ENCODE measurements at regions not wholly inside any gene's neighbourhood (a gene's known extent, or its start where the extent isn't known, plus 50 kb on each side); places are given as distances from the start of the nearest gene placed in this dataset.

DNA sequence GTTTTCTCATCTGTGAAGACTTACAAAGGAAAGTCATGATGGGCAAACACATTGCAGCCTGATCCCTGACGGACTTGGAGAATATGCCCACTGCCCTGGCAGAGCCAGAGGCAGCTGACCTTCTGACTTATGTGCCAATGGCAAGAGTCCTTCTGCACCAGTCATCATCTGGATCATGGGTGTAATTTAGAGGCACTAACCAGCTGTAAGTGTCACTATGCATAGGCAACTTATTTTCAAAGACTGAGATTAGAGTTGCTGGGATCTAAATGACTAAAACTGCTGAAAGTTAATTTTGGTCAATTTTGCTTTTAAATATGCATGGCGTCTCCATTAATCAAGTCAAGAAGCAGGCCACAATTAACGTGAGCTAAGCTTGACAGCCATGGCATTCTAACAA lies 261.2 kb downstream of the BCL11A start:
- no peak for FAIRE-seq

DNA sequence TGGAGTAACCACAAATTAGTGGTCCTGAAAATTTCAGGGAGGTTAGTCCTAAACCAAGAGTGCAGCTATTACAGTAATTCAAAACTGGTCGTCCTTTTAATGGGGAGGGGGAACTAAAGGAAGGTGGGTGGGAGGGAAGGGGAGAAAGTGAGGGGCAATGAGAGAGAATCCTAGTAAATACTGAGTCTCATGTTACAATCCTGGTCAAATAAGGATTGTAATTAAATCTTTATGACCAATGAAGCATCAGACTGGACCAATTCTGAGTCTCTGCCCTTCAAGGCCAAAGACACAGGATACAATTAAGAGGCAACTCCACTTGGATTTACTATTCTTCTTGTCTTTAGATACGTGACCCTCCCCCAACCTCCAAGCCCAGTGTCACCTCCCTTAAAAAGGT lies 262.9 kb downstream of the BCL11A start:
- FAIRE-seq: no peak

DNA sequence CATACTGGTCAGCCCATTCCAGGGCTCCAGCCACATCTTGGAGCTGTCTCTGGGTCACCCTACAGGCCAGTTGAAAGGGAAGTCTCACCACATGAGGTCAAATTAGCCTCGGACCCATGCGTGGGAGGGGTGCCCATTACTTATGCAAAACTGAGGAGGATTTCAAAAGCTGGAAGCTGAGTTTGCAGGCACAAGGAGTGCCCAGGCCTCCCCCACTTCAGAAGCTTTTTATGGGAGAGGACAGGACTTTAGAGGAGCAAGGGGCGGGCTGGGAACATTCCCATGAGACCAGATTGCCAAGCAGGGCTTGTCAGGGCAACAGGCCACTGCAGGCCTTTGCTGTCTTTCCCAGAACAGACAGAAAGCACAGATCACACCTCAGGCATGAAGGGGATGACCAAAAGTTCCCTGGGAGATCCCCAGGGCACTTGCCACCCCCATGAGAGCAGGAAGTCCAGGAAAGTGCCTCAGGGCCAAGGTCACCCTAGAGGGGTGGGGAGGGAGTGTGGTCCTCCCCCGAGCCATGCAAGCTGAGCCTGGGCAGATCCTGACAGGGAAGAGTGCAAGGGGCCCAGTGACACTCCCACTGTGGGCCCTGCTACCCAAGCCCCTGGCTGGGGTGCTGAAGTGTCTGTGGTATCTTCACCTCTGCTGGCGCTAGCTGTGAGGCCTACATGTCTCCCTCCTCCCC lies 267.7 kb downstream of the BCL11A start:
- no peak for FAIRE-seq

DNA sequence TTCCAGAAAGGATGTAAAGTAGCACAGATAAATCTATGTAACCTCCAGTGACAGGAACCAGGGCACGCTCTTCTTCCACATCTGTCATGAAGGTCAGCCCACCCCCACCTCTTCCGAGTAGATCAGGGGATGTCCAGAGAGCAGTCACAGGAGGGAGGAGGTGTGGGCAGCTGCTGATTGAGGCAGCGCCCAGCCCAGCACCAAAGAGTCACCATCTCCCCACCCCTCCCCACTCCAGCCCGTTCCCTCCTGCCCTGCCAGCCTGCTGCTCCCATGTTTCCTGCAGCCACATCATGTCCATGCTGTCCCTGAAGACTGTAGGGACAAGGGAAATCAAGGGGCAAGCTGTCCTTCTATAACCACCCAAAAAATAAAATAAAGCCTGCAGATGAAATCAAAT lies 269.8 kb downstream of the BCL11A start:
- FAIRE-seq: no peak

DNA sequence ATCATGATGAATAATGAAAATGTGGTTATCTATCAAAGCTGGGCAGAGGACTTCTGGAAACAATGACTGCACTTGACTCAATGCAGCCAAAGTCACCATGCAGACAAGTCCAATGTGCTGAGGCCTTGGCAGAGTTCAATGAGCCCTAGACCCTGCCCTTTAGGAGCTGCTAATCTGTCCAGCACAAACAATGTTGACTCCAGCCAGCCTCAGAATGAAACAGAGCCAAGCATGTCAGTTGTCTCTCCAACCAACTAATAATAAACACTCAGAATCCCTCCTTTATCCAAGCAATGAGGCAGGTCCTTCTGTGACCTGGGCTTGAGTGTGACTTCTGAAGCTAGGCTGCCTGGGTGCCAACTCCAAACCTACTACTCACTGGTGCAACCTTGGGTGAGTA lies 270.6 kb downstream of the BCL11A start:
- no peak for FAIRE-seq

DNA sequence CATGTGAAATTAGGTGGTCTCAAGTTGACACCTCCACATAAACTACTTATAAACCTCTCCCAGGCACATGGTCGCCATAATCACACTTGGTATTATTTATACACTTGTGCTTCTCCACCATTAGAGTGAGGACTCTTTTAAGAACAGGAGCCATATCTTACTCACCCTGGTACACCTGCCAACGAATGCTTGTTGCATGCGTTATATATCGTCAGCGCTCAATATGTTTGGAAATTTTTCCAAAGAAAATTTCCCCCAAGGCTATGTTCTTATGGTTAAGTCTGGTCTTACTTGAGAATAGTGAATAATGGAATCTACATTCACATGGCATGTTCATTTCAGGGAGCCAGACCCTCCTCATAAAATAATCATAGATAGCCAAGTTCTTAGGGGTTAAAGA lies 271.7 kb downstream of the BCL11A start:
- no peak for FAIRE-seq

DNA sequence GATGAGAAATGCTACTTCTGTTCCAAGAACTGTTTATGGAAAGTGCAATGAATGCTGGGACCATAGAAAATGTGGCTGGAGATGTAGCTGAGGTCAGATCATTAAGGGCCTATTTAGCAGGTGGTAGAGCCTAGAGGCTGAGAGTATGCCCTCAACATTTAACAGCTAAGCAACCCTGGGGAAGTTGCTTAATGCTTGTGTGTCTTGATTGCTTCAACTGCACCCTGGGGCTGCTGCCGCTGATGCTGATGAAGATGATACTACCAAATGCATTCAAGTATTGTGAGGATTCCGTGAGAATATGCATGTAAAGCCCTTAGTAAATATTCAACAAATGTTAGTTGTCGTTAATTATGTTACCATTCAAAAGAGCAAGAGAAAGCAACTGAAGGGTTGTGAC lies 273.2 kb downstream of the BCL11A start:
- FAIRE-seq: no peak

DNA sequence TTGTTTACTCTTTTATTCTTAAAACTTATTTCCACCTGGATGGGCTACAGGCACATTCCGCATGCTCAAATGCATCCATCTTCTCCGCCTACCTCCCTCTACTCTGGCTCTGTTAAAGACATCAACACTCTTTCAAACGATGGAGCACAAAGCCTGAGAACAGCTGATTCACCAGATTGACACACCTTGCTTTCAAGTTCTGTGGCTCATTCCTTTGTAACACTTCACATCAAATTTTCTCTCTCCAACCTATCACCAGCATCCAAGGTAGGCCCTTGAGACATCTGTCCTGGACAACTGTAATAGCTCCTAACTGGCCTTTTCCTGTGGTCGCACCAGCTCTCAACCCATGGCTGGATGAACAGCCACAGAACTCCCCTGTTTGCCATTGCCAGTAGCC lies 274.5 kb downstream of the BCL11A start:
- FAIRE-seq: no peak

DNA sequence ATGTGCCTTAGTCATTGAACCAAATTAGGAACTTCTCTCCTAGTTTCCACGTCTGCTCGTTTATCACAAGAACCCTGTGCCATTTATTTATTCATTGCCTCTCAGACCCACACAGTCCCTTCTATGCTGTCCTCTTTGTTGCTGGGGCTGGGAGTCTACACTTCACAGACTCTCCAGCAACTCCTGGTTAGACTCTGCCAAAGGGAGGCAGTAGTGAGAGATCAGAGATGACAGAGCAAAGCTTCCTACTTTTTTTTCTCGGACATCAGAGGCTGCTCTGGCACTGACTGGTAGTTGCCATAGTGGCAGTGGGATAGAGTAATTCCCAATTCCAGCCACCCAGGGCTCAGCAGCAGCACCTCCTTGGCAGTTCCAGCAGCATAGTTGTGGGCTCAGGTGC lies 277.5 kb downstream of the BCL11A start:
- FAIRE-seq: no peak

DNA sequence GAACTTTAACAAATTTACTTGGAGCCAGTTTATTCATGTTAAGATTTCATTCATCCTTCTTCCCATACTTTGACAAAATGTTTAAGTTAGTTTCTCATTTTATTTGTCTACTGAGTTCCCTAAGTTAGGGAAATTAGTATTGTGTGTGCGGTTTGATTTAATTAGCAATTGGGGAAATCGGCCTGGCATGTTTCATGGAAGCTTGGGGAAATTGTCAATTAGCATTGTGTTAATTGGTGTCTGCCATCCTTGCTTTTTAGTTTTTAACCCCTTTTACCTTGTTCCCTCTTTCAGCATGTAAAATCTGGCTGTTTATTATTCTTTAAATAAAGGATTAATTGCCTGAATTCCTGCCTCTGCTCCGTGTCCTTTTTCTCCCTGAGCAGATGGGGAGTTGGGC lies 279.6 kb downstream of the BCL11A start:
- FAIRE-seq: no peak

DNA sequence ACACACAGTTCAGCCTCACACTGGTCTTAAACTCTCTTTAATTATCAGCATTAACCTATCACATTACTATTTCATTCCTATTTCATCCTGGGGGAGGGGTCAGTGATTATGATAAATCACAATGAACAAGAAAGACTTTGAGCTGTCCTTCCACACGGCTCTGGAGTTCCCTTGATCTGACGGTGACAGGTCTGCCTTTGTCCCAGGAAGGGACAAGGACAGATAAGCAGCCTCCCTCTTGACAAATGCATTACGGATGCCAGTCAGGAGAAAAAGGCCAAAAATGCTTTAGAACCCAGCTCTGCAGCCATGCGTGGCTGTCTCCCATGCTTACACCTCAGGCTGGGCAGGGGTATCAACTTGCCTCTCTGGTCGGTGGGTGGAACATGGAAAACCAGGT lies 281.7 kb downstream of the BCL11A start:
- FAIRE-seq: no peak

DNA sequence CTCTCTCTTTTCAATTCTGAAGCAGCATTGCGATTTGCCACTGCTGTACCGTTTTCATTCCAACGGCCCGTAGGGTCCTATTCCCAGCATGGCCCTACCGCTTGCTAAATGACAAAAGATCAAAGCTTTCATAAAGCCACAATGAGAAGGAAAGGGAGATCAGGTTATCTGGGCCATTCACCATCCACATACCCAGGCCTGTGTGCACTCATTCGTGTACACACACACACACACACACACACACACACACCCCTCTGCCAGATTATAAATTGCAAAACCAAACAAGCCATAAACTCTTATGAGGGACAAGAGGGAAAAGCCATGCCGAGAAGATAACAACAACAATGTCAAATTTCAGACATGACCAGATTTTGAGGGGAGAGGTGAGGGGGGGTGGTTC lies 282.3 kb downstream of the BCL11A start:
- no peak for FAIRE-seq

DNA sequence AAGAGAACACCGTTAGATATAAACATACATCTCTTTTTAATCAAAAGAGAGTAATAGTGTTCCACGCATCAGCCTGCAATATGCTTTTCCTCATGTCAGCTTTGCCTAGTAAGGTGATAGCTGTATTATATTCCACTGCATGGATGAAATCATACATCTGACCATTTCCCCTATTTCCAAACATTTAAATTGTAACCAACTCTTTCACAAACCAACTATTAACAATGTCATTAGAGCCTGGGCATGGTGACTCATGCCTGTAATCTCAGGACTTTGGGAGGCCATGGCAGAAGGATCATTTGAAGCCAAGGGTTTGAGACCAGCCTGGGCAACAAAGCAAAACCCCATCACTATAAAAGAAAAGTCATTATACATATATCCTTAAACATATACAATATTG lies 284.8 kb downstream of the BCL11A start:
- no peak for FAIRE-seq

DNA sequence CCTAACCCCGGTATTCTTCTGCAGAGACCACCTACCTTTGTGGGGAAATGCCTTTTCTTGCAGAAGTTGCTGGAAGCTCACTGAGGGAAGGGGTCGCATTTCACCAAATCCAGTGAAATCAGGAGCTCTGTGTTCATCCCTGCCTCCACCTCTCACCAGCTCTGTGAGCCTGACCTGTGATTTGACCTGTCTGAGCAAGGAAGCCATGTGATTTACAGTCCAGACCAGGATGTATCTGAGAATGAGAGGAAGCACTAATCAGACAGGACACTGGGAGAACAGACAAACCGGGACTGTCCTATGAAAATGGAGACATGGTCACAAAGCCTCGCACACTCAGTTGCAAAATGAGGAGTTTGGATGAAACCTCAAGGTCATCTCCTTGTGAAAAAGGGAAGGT lies 285.4 kb downstream of the BCL11A start:
- FAIRE-seq: no peak

DNA sequence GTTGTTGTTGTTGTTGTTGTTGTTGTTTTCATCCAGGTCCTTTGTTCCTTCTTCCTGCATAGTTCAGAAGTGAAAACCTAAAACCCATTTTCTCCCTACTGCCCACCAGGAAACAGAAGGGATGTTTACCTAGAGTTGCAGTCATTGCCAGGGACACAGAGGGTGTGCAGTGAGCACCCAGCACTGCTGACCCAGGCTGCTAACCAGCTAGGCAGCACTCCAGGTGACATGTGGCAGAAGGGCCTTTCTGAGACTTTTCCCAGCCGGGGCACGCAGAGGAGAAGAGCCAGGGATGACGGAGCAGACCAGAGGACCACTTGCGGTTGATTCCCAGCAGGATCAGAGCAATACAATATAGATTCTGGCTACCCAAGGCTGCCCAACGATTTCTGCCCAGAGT lies 286.3 kb downstream of the BCL11A start:
- FAIRE-seq: no peak

DNA sequence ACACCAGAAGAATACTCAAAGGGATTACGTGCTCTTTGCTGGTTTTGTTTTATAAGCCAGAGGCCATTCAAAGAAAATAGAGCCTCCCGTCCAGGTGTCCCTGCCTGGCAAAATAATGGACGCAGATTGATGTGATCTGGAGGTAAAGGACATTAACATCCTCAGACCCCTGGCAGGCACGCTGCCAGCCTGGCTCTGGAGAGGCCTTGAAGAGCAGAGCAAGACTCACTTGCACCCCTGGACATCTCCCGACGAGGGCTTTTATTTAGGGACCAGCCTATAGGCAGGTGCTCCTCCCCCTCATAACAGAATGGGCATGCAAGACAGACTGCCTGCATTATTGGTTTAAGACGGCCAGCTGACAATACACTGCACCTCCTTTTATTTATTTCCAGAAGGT lies 291.3 kb downstream of the BCL11A start:
- no peak for FAIRE-seq

DNA sequence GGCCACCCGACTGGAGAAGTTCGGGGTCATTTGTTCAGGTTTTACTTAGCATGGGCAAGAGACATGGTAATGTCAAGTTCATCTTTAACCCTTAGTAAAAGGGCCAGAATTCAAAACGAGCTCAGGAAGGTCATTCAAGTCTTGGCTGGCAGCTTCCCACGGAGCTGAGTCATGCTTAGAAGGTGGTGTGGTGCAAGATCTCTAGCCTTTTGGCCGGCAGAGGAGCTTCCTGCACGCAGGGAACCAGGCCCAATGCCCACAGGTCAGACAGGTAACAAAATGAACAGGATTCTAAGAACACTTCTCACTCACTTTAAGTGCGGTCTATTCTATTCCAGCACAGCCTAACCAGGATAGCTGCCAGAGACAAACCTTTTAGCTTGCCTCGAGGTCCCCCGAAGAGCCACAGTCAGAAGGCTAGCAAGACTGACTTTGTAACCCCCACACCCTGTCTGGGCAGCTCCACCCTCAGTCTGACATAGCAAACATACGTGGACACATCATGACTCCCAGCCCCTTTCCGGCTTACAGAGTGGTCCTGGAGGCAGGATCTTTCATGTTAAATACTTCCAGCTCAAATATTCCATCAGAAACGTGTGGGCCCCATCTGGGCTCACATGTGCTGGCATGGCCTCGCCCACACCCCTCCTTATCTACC lies 292.7 kb downstream of the BCL11A start:
- FAIRE-seq: no peak

DNA sequence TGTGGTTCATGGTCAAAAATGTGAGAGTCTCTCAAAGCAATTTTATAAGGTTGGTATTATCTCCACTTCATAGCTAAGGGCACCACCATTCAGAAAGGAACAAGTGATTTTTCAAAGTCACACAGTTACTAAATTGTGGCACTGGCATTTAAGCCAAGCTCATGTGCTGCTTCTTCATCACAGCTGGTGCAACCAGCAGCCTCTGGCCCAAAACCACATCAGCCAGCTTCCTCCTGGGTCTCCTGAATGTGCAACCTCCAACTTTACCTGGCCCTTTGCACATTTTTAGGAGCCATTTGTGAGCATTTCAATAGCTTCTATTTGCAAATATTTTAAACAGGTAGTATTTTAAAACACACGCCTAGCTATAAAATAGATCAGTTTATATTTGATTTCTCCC lies 293.7 kb downstream of the BCL11A start:
- FAIRE-seq: no peak

DNA sequence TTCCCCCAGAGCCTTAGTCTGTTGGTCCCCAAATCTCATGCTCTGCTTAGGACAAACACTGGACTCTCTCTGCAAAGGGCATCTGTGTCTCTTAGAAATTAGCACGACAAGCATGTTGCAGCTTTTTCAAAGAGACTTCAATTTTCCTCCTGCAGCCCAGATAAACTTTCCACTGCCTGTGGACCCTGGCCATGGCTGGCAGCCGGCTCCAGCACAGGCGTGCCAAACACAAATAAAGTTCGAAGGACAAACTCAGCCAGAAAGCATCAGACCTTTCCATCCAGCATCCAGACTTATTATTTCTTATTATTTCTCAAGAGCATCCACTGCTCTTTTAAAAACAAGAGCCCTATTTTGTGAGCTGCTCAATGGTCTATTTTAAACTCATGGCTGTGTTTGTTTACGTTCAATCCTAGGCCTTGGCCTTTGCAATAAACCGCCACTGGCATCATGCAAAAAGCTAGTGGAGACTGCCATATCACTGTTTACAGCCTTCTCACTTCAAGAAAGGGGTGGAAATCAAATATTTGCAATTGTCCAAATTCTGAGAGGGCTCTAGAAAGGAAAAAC lies 300.8 kb downstream of the BCL11A start:
- no peak for FAIRE-seq

DNA sequence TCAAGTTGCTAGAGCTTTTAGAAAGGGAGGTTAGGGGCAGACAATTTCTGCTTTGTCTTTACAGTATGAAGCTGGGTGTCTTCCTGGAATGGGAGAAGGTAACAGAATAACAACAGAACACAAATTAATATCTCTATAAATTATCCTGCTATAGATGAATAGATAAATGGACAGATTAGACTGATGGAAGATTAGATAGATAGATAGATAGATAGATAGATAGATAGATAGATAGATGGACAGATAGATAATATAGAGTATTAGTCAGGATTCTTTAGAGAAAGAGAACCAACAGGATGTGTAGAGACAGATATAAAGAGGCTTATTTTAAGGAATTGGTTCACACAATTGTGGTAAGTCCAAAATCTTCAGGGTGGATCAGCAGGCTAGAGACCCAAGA lies 302.2 kb downstream of the BCL11A start:
- no peak for FAIRE-seq

DNA sequence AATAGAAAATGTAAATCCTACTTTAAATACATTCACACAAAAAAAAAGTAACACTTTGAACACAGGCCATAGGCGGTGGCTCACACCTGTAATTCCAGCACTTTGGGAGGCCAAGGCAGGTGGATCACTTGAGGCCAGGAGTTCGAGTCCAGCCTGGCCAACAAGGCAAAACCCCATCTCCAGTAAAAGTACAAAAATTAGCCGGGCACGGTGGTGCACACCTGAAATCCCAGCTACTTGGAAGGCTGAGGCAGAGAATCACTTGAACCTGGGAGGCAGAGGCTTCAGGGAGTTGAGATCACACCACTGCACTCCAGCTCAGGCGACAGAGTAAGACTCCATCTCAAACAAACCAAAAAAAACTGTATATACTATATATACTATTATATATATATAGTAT lies 303.6 kb downstream of the BCL11A start:
- no peak for FAIRE-seq

DNA sequence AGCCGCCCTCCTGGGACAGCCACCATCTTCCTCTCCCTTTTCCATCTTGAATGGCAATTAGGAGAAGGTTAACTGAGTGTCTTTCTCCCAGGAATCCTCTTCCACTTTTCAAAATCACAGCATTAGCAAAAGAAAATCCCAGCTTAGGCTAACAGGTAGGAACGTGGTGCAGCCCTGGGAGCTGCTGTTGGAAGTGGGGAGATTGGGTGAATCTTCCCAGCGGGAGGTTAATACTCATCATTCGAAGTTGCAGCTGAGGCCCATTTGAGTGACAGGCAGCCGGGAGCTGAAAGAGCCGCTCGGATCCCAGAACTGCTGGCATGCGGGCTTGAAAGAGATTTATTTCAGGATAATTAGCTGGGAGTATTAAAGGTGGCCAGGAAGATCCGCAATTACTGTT lies 306.0 kb downstream of the BCL11A start:
- FAIRE-seq: no peak

DNA sequence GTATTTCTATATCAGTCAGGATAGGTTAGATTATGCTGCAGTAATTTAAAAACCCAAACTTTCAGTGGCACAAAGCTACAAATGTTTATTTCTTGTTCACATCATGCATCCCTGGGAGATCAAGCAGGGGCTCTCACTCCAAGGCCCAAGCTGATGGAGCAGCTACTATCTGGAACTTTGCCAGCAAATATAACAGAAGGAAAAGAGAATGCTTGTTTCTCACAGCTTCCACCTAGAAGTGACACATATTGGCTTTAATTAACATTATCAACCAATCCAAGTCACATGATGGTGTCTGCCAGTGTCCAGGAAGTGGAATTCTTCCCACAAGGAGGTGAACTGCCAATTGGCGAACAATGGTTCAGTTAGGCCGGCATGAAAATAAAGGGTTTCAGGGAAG lies 306.9 kb downstream of the BCL11A start:
- FAIRE-seq: no peak

DNA sequence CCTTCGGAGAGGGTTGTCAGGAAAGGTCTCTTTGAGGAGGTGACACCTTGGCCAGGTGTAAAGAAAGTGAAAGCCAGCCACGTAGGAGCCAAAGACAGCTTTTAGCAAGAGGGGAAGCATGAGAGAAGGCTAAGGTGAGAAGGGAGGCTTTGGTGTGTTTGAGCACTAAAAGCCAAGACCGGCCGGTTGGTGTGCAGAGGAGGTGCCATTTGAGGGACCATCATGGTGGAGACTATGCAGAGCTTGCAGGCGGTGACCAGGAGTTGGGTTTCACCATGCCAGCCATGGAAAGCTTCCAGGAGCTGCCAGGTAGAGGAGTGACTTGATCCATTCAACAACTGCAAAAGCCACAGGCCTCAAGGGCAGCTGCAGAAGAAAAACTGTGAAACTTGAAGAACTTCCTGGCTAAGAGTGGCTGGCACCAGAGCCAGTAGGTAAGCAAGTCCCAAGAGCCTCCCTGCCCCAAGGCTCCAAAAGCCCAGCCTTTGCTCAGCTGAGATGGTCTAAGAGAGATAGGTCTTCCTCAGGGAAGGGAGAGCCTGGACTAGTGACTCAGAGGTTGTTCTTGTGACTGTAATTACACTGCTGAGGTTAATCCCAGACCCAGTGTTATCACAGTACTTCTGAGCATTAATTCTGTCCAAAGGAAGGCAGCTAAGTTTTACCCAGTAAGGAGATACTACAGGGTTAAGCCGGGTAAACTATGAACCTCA lies 319.0 kb downstream of the BCL11A start:
- FAIRE-seq: no peak

Data from islet of Langerhans (tissue), 1 donor.